ENCODE measurements at regions not wholly inside any gene's neighbourhood (a gene's known extent, or its start where the extent isn't known, plus 50 kb on each side); places are given as distances from the start of the nearest gene placed in this dataset.

GRCh38 chr1:98143403-98143802 lies 222.6 kb upstream of the DPYD start:
- Histone ChIP-seq H3K4ac (ENCODE audit: low read depth in 1 of 2, low read length in 2 of 2) (no peak overlapping the region), H3K4me2 (ENCODE audit: low read length, poor library complexity, severe bottlenecking) (no peak overlapping the region), H4K91ac (ENCODE audit: low read length) (no peak overlapping the region), H3K14ac (ENCODE audit: low read length in 2 of 2) (no peak overlapping the region), H3K27me3 (ENCODE audit: control insufficient read depth in 1 of 2, insufficient read depth in 1 of 2, low read length in 2 of 2) (no peaks in the 10 kb centered on the region), H3K36me3 (ENCODE audit: control insufficient read depth in 1 of 2, insufficient read depth in 2 of 2, low read depth in 1 of 2, low read length in 2 of 2) (no peaks in the 10 kb centered on the region), H4K8ac (ENCODE audit: low read length) (no peak overlapping the region), H2AFZ (ENCODE audit: low read depth, low read length) (no peak overlapping the region), H3K4me1 (ENCODE audit: control insufficient read depth, insufficient read depth, low read depth, low read length) (no peaks in the 10 kb centered on the region), H3K4me3 (ENCODE audit: insufficient read depth in 1 of 2, low read depth in 1 of 2, low read length in 2 of 2) (no peak overlapping the region), H2AK5ac (ENCODE audit: low read length, severe bottlenecking) (no peak overlapping the region), H2BK12ac (ENCODE audit: low read length in 2 of 2) (no peak overlapping the region), H3K79me1 (replicated peaks; ENCODE audit: low read length, poor library complexity, severe bottlenecking) (peaks cover 3% of the 10 kb centered on the region), H3K18ac (ENCODE audit: low read depth in 1 of 2, low read length in 2 of 2) (no peak overlapping the region), H3K9ac (ENCODE audit: low read length) (no peak overlapping the region), H3K9me3 (ENCODE audit: control insufficient read depth, low read length) (no peaks in the 10 kb centered on the region), H2BK15ac (ENCODE audit: low read depth, poor library complexity, severe bottlenecking) (no peak overlapping the region), H2BK5ac (ENCODE audit: low read depth, low read length, poor library complexity, severe bottlenecking) (no peak overlapping the region), H2BK120ac (ENCODE audit: low read depth, low read length) (no peak overlapping the region), H3K23ac (ENCODE audit: low read length in 2 of 2) (no peak overlapping the region), H3K27ac (ENCODE audit: low read length, poor library complexity, severe bottlenecking) (no peak overlapping the region)
- no peak for DNase-seq
- WGBS, result 90% methylated on average over 2 of the region's 2 CpGs

DNA sequence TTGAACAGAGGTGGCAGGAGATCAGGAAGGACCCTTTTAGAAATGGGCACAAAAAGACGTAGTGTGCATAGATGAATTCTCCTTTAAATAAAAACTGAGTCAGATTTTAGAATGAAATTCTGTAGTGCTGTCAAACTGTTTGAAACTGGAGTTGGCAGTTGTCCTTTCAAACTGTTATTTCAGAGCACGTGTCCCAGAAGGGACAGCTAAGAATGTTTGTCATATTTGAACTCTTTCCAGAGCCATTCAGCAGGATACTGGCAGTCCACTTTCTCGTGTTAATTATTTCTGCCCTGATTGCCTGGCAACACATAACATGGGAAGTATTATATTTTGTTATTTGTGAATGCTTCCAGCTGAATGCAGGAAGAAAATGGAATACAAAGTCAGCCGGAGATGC lies 212.3 kb upstream of the DPYD start:
- no peak overlapping the region for H3K18ac ChIP-seq (ENCODE audit: low read depth in 1 of 2, low read length in 2 of 2)
- DNase-seq, result no peak
- no peaks in the 10 kb centered on the region for H3K36me3 ChIP-seq (ENCODE audit: control insufficient read depth in 1 of 2, insufficient read depth in 2 of 2, low read depth in 1 of 2, low read length in 2 of 2)
- no peak overlapping the region for H2AK5ac ChIP-seq (ENCODE audit: low read length, severe bottlenecking)
- 92% methylated on average over 4 of the region's 4 CpGs for WGBS
- no peak overlapping the region for H4K91ac ChIP-seq (ENCODE audit: low read length)
- no peak overlapping the region for H3K23ac ChIP-seq (ENCODE audit: low read length in 2 of 2)
- H2BK15ac ChIP-seq (ENCODE audit: low read depth, poor library complexity, severe bottlenecking), result no peak overlapping the region
- no peaks in the 10 kb centered on the region for H3K9me3 ChIP-seq (ENCODE audit: control insufficient read depth, low read length)
- no peak overlapping the region for H2AFZ ChIP-seq (ENCODE audit: low read depth, low read length)
- H3K27me3 ChIP-seq (ENCODE audit: control insufficient read depth in 1 of 2, insufficient read depth in 1 of 2, low read length in 2 of 2), result no peaks in the 10 kb centered on the region
- H3K27ac ChIP-seq (ENCODE audit: low read length, poor library complexity, severe bottlenecking), result no peak overlapping the region
- H3K4ac ChIP-seq (ENCODE audit: low read depth in 1 of 2, low read length in 2 of 2), result no peak overlapping the region
- H3K79me1 ChIP-seq (replicated peaks; ENCODE audit: low read length, poor library complexity, severe bottlenecking), result peaks cover 1% of the 10 kb centered on the region
- H2BK5ac ChIP-seq (ENCODE audit: low read depth, low read length, poor library complexity, severe bottlenecking), result no peak overlapping the region
- no peak overlapping the region for H3K4me3 ChIP-seq (ENCODE audit: insufficient read depth in 1 of 2, low read depth in 1 of 2, low read length in 2 of 2)
- H3K14ac ChIP-seq (ENCODE audit: low read length in 2 of 2), result no peak overlapping the region
- H3K4me2 ChIP-seq (ENCODE audit: low read length, poor library complexity, severe bottlenecking), result no peak overlapping the region
- H2BK120ac ChIP-seq (ENCODE audit: low read depth, low read length), result no peak overlapping the region
- no peak overlapping the region for H3K9ac ChIP-seq (ENCODE audit: low read length)
- H4K8ac ChIP-seq (ENCODE audit: low read length), result no peak overlapping the region
- no peaks in the 10 kb centered on the region for H3K4me1 ChIP-seq (ENCODE audit: control insufficient read depth, insufficient read depth, low read depth, low read length)
- H2BK12ac ChIP-seq (ENCODE audit: low read length in 2 of 2), result no peak overlapping the region

GRCh38 chr1:98130408-98130807 lies 209.6 kb upstream of the DPYD start:
- Histone ChIP-seq H3K79me1 (replicated peaks; ENCODE audit: low read length, poor library complexity, severe bottlenecking) (peaks cover 1% of the 10 kb centered on the region), H2BK15ac (ENCODE audit: low read depth, poor library complexity, severe bottlenecking) (no peak overlapping the region)

GRCh38 chr1:98129491-98129890 lies 208.7 kb upstream of the DPYD start:
- no peak overlapping the region for H4K91ac ChIP-seq (ENCODE audit: low read length)
- H2BK12ac ChIP-seq (ENCODE audit: low read length in 2 of 2), result no peak overlapping the region
- DNase-seq, result no peak
- no peak overlapping the region for H2AK5ac ChIP-seq (ENCODE audit: low read length, severe bottlenecking)
- H3K14ac ChIP-seq (ENCODE audit: low read length in 2 of 2), result no peak overlapping the region
- H2BK120ac ChIP-seq (ENCODE audit: low read depth, low read length), result no peak overlapping the region
- no peak overlapping the region for H3K4me3 ChIP-seq (ENCODE audit: insufficient read depth in 1 of 2, low read depth in 1 of 2, low read length in 2 of 2)
- no peak overlapping the region for H3K27ac ChIP-seq (ENCODE audit: low read length, poor library complexity, severe bottlenecking)
- H3K27me3 ChIP-seq (ENCODE audit: control insufficient read depth in 1 of 2, insufficient read depth in 1 of 2, low read length in 2 of 2), result no peaks in the 10 kb centered on the region
- no peaks in the 10 kb centered on the region for H3K9me3 ChIP-seq (ENCODE audit: control insufficient read depth, low read length)
- H3K9ac ChIP-seq (ENCODE audit: low read length), result no peak overlapping the region
- H3K23ac ChIP-seq (ENCODE audit: low read length in 2 of 2), result no peak overlapping the region
- H4K8ac ChIP-seq (ENCODE audit: low read length), result no peak overlapping the region
- H2AFZ ChIP-seq (ENCODE audit: low read depth, low read length), result no peak overlapping the region
- WGBS, result 100% methylated on average over 1 of the region's 1 CpG
- no peak overlapping the region for H3K4ac ChIP-seq (ENCODE audit: low read depth in 1 of 2, low read length in 2 of 2)
- H3K18ac ChIP-seq (ENCODE audit: low read depth in 1 of 2, low read length in 2 of 2), result no peak overlapping the region
- no peaks in the 10 kb centered on the region for H3K4me1 ChIP-seq (ENCODE audit: control insufficient read depth, insufficient read depth, low read depth, low read length)
- H3K79me1 ChIP-seq (replicated peaks; ENCODE audit: low read length, poor library complexity, severe bottlenecking), result peaks cover 1% of the 10 kb centered on the region
- H2BK15ac ChIP-seq (ENCODE audit: low read depth, poor library complexity, severe bottlenecking), result no peak overlapping the region
- no peak overlapping the region for H3K4me2 ChIP-seq (ENCODE audit: low read length, poor library complexity, severe bottlenecking)
- H3K36me3 ChIP-seq (ENCODE audit: control insufficient read depth in 1 of 2, insufficient read depth in 2 of 2, low read depth in 1 of 2, low read length in 2 of 2), result no peaks in the 10 kb centered on the region
- no peak overlapping the region for H2BK5ac ChIP-seq (ENCODE audit: low read depth, low read length, poor library complexity, severe bottlenecking)

More at GRCh38 chr1:98130408-98130807, 209.6 kb upstream of the DPYD start:
- H3K23ac ChIP-seq (ENCODE audit: low read length in 2 of 2), result no peak overlapping the region
- H3K4me1 ChIP-seq (ENCODE audit: control insufficient read depth, insufficient read depth, low read depth, low read length), result no peaks in the 10 kb centered on the region
- H3K27ac ChIP-seq (ENCODE audit: low read length, poor library complexity, severe bottlenecking), result no peak overlapping the region
- H2BK120ac ChIP-seq (ENCODE audit: low read depth, low read length), result no peak overlapping the region
- no peak overlapping the region for H2AK5ac ChIP-seq (ENCODE audit: low read length, severe bottlenecking)
- H2BK5ac ChIP-seq (ENCODE audit: low read depth, low read length, poor library complexity, severe bottlenecking), result no peak overlapping the region
- H3K27me3 ChIP-seq (ENCODE audit: control insufficient read depth in 1 of 2, insufficient read depth in 1 of 2, low read length in 2 of 2), result no peaks in the 10 kb centered on the region
- H2AFZ ChIP-seq (ENCODE audit: low read depth, low read length), result no peak overlapping the region
- H3K4ac ChIP-seq (ENCODE audit: low read depth in 1 of 2, low read length in 2 of 2), result no peak overlapping the region
- H4K91ac ChIP-seq (ENCODE audit: low read length), result no peak overlapping the region
- no peaks in the 10 kb centered on the region for H3K36me3 ChIP-seq (ENCODE audit: control insufficient read depth in 1 of 2, insufficient read depth in 2 of 2, low read depth in 1 of 2, low read length in 2 of 2)
- H3K14ac ChIP-seq (ENCODE audit: low read length in 2 of 2), result no peak overlapping the region
- no peak overlapping the region for H2BK12ac ChIP-seq (ENCODE audit: low read length in 2 of 2)
- no peak for DNase-seq
- no peaks in the 10 kb centered on the region for H3K9me3 ChIP-seq (ENCODE audit: control insufficient read depth, low read length)
- 83% methylated on average over 1 of the region's 1 CpG for WGBS
- H3K9ac ChIP-seq (ENCODE audit: low read length), result no peak overlapping the region
- H3K18ac ChIP-seq (ENCODE audit: low read depth in 1 of 2, low read length in 2 of 2), result no peak overlapping the region
- H4K8ac ChIP-seq (ENCODE audit: low read length), result no peak overlapping the region
- H3K4me2 ChIP-seq (ENCODE audit: low read length, poor library complexity, severe bottlenecking), result no peak overlapping the region
- no peak overlapping the region for H3K4me3 ChIP-seq (ENCODE audit: insufficient read depth in 1 of 2, low read depth in 1 of 2, low read length in 2 of 2)

All from mesenchymal stem cell (in vitro differentiated cells and primary cell).